CD4-positive, alpha-beta T cell treated with Interleukin-4 for 1 hour (primary cell): ENCODE measurements at regions not wholly inside any gene's neighbourhood (a gene's known extent, or its start where the extent isn't known, plus 50 kb on each side); places are given as distances from the start of the nearest gene placed in this dataset.

ENCODE experiments used
- DNase-seq, 2 donors: peaks; one replicate each; pipeline ENCODE4 v3.0.0-alpha.2; 2020 to 2022

DNA sequence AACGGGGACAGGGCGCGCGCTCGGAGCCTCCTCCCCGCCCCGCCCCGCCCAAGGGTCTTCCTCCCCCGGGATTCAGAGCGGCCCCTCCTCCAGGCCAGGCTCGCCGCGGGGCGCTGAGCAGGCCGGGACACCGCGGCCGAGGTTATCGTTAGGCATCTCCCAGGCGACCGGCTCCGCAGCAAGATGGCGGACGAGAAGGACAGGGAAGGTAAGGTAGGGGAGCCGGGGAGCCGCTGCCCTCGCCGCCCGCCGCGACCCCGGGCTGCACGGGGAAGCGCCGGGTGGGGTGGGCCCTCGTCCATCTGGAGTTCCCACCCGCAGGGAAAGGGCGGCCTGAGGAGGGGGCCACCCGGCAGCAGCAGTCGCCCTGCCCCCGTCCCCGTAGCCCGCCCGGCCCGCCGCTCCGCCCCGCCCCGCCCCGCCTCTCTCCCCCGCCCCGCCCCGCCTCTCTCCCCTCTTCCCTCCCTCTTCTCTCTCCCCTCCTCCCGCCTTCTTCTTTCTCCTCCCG, 105.9 kb upstream of the HNRNPU start:
- peak in 1 of 2 donors; percentile 80 for DNase-seq

DNA sequence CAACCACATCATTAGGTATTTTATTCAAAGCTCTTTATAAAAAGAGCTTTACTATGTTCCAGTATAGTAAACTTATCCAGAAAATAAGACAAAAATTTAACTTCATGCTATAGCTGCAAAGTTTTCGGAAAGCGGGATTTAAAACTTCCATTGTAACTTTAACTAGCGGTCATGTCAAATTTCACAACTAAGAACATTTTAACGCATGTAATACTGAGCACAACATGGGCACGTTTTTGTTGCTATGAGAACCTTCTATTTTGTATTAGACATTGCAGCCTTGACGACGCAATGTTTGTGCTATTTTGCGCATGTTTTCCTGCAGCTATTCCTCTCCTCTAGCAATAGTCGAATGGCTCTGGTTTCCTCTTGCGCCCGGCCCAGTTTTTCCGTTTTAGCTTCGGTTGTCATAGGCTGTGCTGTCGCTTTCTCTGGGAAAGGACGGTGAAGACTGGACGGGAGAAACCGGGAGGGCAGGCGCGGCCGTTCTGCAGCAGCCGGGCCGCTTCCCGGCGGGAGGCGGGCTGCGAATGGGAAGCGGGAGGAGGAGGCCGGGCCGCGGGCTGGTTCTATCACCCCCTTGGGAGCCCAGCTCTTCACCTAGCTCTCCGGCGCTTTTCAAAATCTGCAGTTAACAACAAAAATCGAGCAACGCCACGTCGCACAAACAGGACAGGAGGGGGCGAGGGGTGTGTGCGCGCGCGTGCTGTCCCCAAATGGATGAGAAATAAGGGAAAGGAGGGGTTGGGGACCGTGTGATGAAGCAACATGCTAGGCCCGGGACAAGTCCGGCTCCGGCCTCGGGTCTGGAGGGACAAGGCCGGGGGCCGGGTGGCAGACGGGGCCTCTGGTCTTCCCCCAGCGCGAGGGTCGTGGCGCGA, 105.3 kb upstream of the HNRNPU start:
- DNase-seq = peak; percentile 89

DNA sequence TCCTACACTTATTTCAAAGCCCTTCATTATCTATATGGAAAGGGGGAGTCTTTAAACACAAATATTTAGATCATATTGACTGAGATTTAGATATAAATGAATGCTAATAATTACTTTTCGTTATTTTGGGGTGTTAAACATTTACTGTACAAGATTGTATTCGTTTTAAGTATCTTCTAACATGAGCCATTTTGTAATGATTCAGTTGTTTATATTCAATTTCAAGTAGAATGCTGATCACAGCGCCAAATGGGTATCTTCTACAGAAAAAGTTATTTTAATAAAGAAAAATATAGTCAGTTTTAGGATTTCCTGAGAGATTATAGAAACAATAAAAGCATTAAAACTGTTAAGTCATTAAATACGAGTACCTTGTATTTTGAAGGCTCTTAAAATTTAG, 104.5 kb upstream of the HNRNPU start:
- no peak for DNase-seq

DNA sequence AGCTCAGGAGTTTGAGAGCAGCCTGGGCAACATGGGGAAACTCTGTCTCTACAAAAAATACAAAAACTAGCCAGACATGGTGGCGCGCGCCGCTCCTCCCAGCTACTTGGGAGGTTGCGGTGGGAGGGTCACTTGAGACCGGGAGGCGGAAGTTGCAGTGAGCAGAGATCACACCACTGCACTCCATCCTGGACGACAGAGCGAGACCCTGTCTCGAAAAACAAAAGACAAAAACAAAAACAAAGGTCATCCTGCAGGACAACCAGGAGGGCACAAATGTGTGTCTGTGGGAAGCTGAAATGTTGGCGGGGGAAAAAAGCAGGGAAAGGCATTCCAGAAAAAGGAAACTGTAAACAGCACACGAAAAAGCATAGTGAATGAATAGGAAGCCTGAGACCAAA, 104.1 kb upstream of the HNRNPU start:
- DNase-seq = no peak

DNA sequence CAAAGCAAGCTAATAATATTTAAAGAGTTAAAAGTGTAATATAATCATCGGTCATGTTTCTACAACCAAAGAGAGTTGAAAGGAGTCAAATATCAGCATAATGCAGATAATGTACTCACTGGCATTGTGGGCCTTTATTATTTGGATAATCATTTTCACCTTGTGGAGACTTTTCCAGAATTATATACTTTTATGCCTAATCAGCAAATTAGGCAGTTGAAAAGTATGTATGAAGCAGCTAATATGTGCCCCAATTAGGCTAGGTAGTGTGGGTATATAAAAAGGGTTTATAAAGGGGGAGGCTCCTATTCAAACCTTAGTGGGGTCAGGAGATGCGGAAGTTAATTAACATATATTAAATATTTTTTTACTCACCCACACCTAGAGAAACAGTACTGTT, 102.8 kb upstream of the HNRNPU start:
- no peak for DNase-seq

DNA sequence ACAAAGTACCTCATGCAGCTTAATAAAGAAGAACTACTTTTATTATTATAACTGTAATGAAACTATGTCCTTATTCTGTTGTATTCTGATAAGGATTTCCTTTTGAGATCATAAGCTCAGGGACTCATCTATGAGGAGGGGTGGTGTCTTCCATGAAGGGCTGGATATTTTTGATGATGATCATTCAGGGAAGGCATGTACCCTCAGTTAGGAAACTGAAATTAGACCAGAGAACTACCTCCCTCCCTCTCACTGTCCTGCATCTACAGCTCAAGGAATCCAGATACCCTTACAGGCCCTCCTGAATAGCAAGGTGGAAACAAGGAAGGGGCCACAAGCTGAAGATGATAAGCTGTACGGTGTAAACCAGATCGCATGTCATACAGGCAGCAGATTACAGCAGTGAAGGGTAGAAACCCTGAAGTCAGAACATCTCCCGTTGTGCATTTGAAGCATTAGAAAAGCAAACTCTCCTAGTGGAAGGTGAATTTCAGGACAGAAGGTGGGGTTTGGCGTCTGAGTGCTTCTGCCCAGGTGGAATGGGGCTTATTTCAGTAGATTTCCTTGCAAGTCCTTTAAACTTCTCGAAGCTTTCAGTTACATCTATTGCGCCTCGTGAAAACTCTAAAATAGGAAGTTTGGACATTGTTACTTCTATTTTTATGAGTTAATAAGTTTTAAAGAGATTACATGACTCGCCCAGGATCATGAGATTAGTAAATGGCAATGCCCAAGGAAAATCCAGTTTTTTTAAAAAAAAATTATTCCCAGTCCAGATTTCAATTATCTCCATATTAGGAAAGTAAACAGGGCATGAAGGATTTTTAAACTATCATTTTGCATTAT, 101.1 kb upstream of the HNRNPU start:
- no peak for DNase-seq

DNA sequence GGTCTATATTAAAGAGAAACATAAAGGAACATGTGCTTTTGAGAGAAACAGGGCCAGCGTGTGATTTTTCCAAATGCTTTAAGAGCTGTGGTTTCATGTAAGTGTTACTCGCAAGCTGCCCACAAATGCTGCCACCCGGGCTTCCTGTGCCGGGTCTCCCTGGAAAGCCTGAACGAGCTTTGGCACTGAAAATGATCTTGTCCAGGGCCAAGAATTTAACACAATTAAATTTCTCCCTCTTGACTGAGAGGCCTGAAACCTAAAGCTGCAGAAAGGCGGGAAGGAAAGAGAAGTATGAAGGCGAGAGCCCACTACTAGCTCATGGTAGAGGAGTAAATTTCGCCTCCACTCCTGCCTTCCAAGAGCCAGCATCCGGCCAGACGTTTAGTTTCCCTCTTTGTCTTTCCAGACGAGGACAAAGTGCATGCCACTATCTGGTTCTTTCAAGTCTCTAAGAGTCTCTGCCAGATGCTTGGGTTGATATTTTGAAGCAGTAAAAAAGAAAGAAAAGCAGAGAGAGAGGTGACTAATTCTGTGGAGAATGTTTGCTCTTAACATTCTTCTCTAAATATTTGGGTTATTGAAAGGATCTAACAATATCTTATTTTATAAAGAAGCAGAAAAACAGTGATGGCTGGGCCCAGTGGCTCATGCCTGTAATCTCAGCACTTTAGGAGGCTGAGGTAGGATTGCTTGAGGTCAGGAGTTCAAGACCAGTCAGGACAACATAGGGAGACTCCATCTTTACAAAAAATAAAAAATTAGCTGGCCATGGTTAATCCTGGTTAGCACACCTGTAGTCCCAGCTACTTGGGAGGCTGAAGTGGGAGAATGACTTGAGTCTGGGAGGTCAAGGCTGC, 100.0 kb upstream of the HNRNPU start:
- DNase-seq = no peak

DNA sequence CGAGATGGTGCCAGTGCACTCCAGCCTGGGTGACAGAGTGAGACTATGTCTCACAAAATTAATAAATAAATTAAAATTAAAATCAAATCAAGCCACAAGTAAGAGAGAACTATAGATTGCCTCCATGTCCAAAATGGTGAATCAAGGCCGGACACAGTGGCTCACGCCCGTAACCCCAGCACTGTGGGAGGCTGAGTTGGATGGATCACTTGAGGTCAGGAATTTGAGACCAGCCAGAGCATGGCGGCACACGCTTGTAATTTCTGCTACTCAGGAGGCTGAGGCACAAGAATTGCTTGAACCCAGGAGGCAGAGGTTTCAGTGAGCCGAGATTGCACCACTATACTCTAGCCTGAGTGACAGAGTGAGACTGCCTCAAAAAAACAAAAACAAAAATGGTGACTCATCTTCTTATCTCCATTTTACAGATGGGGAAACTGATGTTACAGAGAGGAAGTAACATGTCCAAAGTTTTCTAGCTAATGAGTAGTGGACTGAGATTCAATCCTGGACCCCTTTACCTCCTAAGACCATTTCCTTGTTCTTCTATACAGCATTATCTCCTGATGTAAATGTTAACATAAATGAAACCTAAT, 99.0 kb upstream of the HNRNPU start:
- no peak for DNase-seq

DNA sequence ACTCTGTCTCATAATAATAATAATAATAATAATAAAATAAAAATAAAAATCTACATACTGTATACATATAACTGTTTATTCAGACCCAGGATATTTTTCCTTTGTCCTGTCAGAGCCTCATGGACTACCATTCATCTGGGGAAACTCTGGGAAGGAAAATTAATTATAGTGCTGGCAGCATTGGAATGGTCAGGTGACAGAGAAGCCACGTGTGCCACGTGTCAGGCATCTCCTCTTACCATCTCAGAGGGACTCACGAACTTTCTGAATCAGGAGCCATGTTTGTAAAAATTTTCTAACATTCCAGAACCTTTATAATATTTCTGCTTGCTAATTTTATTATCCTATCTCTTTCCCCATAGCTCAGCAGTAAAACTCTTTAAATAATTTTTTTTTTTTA, 97.8 kb upstream of the HNRNPU start:
- no peak for DNase-seq

DNA sequence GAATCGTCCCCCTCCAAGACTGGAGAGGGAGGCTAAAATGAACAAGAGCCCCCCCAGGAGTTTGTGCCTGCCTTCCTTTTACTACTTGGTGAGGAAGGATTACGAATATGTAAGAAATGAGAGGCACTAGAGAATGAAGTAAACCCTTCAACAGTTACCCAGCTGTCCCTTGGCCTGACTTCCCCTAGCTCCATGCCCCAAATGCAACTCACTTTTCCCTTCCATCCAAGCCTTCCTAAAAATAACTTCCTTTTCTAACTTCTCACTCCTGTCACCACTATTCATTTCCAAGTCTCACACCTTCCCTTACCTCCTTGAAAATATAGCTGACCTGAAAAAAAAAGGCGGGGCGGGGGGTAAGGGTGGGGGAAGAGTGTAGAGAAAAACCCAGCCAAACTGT, 96.6 kb upstream of the HNRNPU start:
- DNase-seq = no peak

DNA sequence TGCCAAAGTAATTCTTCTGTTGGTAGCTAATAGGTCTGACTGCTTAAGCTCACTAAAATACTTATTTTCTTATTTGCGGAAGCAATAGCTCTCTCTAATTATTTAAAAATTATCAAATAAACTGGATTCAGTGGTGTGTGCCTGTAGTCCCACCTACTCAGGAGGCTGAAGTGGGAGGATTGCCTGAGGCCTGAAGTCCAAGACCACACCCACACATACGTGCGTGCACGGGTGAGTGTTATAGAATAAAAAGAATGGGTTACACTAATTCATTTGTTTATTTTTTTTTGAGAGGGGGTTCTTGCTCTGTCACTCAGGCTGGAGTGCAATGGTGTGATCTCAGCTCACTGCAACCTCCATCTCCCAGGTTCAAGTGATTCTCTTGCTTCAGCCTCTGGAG, 94.2 kb upstream of the HNRNPU start:
- no peak for DNase-seq

DNA sequence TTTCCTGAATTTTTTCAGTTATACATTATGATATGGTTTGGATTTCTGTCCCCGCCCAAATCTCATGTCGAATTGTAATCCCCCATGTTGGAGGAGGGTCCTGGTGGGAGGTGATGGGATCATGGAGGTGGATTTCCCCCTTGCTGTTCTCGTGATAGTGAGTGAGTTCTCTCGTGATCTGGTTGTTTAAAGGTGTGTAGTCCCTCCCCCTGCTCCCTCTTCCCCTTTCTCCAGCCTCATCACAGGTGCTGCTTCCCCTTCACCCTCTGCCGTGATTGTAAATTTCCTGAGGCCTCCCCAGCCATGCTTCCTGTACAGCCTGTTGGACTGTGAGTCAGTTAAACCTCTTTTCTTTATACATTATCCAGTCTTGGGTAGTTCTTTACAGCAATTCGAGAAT, 93.2 kb upstream of the HNRNPU start:
- DNase-seq = no peak

DNA sequence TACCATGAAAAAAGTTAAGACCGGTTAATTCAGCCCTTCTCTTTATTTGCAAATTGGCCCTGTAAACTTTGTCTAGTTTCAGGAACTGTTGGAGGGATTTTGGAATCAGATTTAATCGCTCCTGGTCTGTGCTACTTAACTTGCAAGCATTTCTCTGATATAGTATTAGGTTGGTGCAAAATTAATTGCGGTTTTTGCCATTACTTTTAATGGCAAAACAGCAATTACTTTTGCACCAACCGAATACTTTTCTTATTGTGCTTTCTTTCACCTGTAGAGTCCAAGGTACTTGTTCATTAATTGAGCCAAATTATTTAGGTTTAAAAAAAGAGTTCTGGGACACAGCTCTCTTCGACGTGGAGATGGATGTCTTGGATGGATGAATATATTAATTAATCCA, 92.8 kb upstream of the HNRNPU start:
- DNase-seq = no peak

DNA sequence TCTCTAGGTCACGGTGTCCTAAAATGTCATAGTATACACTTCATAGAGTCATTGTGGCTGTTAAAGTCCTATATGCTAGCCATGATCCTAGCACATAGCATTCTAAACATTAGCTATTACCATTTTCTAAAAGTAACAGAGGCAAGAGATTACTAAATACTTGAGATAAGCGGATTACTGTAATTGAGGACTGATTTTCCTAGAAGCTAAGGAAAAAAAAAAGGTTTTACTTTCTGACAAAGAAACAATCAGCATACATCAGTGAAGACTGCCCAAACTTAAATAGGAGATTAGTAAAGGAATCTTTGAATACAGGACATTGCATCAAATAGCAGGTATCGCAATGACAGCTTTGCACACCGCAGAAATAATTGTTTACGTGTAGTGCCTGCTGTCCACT, 91.3 kb upstream of the HNRNPU start:
- no peak for DNase-seq

DNA sequence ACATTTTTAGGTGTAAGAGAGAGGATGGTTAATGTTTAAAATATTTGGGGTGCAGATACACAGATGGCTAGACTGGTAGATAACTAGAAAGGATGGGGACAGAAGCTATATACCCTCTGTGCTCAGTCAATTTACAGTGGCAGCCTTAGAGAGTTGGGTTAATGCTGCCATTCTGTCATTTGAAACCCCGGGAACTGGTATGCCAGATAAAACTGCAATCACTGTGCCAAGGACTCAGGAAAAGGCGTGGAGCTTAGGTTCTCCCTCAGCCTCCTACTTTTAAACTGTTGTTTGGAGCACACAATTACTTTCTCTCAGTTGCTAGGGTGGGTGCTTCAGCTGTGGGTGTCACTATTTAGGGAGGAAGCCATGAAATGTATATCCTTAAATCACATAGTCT, 90.0 kb upstream of the HNRNPU start:
- no peak for DNase-seq

DNA sequence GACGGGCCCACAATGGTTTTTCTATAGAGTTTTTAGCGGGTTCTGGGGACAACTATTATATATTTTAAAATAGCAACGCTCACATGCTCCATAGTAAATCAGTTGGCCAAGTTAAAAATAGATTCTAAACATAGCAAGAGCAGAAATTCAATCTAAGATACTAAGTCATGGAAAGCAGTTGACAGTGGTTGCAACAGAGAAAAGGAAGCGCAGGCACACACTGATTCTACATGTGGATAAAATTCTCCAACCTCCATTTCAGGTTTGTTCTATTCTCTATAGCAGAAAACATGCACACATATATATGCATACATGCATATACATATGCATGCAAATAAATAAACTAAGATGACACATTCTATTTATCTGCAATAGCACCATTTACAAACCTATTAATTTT, 89.6 kb upstream of the HNRNPU start:
- no peak for DNase-seq

DNA sequence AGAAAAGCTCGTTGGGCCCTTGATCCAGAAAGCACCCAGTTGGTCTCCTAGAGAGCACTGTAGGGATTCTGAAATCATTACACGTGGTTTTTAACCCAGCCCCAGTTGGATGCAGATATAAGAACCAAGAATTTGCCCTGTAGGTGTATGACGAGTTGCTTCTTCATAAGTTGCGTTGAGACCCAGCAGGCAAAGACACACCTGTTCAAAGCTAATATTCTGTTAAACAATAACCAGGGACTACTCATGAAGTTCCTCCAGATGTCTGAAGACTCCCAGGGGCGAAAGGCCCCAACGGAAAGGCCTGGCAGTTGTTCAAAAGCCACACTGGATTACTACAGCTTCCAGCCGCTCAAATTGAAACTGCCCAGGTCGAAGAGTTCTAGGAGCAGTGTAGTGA, 88.6 kb upstream of the HNRNPU start:
- DNase-seq = no peak

DNA sequence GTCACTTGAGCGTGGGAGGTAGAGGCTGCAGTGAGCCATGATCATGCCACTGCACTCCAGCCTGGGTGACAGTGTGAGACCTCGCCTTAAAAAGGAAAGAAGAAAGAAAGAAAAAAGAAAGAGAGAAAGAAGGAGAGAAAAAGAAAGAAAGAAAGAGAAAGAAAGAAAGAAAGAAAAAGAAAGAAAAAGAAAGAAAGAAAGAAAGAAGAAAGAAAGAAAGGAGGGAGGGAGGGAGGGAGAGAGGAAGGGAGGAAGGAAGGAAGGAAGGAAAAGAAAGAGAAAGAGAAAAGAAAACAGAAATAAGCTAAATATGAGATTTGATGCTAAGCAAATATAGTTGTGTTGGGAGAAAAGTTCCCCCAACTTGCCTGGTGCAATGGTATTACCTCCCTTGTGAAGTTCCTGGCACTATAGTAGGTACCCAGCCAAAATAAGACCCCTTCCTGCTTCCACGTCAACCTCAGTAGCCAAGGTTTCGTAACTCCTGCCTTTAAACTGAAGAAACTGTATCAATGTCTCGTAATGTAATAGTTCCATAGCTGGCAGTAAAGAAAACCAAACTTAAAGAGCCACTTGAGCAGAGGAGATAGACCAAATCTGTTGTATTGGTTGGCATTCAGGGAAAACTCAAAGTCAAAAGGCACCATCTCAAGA, 88.1 kb upstream of the HNRNPU start:
- no peak for DNase-seq

DNA sequence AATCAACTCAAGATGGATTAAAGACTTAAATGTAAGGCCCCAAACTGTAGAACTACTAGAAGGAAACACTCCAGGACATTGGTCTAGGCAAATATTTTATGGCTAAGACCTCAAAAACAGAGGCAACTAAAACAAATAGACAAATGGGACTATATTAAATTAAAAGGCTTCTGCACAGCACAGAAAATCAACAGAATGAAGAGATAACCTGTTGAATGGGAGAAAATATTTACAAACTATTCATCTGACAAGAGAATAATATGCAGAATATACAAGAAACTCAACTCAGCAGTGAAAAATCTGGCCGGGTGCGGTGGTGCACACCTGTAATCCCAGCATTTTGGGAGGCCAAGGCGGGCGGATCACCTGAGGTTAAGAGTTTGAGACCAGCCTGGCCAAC, 84.1 kb upstream of the HNRNPU start:
- DNase-seq = no peak

DNA sequence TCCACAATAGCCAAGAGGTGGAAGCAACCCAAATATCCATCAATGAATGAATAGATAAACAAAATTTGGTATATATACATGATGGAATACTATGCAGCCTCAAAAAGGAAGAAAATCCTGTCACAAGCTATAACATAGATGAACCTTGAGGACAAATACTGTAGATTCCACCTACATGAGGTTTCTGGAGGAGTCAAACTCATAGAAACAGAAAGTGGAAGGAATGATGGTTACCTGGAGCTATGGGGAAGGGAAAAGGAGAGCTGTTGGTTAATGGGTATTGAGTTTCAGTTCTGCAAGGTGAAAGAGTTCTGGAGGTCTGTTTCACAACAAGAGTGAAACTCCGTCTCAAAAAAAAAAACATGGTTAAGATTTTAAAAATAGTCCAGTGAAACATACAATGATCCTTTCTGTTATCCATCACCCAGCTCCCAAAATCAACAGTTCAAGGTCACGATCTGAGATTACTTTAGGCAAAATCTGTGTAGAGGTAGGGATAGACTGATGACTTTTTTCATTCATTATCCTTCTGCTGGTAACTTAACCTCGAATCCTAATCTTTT, 80.8 kb upstream of the HNRNPU start:
- DNase-seq = no peak

DNA sequence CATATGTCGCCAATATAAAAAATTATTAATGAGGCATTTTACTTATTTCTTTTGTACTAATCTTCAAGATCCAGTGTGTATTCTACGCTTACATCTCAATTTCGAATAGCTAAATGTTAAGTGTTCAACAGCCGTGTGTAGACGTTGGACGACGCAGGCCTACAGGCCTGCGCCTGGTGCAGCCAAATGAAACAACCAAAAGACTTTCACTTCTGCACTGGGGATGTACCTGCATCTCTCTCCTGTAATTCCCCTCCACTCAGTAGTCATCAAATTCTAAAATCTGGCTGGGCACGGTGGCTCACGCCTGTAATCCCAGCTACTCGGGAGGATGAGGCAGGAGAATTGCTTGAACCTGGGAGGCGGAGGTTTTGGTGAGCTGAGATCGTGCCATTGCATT, 76.8 kb upstream of the HNRNPU start:
- DNase-seq = peak in 1 of 2 donors; percentile 28

DNA sequence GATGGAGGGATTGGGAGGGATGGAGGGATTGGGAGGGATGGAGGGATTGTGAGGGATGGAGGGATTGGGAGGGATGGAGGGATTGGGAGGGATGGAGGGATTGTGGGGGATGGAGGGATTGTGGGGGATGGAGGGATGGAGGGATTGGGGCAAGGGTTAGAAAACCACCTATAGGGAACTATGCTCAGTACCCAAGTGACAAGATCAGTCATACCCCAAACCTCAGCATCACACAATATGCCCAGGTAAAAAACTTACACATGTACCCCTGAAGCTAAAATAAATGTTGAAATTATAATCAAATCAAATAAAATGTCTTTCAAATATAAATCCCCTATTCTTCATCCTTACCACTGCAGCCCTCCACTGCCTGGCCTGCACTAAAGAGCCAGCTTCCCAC, 72.8 kb upstream of the HNRNPU start:
- DNase-seq = no peak
